ENCODE measurements at regions not wholly inside any gene's neighbourhood (a gene's known extent, or its start where the extent isn't known, plus 50 kb on each side); places are given as distances from the start of the nearest gene placed in this dataset.

GRCh38 chr7:17492437-17492836 lies 194.0 kb downstream of the AHR start:
- Histone ChIP-seq H3K36me3 (no peaks in the 10 kb centered on the region), H3K4me3 (no peak overlapping the region), H3K4me1 (peaks cover 0 to 20% (median 0%) of the 10 kb centered on the region in 4 donors), H3K27ac (no peak overlapping the region), H3K9me3 (peaks cover 0 to 4% (median 0%) of the 10 kb centered on the region in 4 donors), H3K27me3 (no peaks in the 10 kb centered on the region)
- no peak for TF ChIP-seq POLR2A (IDR thresholded peaks at IDR 0.05)
- no peak for TF ChIP-seq EP300 (IDR thresholded peaks at IDR 0.05)
- WGBS, 2 donors, result 92 to 94% methylated on average over 4 of the region's 4 CpGs
- DNase-seq (ENCODE audit: low spot score in 2 of 2), result no peak

- H3K4me3 ChIP-seq, result no peak overlapping the region
- no peaks in the 10 kb centered on the region for H3K36me3 ChIP-seq
- TF ChIP-seq EP300 (IDR thresholded peaks at IDR 0.05), result no peak
- TF ChIP-seq, protein P1, sequence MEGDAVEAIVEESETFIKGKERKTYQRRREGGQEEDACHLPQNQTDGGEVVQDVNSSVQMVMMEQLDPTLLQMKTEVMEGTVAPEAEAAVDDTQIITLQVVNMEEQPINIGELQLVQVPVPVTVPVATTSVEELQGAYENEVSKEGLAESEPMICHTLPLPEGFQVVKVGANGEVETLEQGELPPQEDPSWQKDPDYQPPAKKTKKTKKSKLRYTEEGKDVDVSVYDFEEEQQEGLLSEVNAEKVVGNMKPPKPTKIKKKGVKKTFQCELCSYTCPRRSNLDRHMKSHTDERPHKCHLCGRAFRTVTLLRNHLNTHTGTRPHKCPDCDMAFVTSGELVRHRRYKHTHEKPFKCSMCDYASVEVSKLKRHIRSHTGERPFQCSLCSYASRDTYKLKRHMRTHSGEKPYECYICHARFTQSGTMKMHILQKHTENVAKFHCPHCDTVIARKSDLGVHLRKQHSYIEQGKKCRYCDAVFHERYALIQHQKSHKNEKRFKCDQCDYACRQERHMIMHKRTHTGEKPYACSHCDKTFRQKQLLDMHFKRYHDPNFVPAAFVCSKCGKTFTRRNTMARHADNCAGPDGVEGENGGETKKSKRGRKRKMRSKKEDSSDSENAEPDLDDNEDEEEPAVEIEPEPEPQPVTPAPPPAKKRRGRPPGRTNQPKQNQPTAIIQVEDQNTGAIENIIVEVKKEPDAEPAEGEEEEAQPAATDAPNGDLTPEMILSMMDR (IDR thresholded peaks at IDR 0.05), result no peak
- TF ChIP-seq POLR2A (IDR thresholded peaks at IDR 0.05), result no peak
- H3K4me1 ChIP-seq, result peaks cover 0 to 21% (median 0%) of the 10 kb centered on the region in 4 donors
- H3K27me3 ChIP-seq, result no peaks in the 10 kb centered on the region
- WGBS, 2 donors, result 92 to 95% methylated on average over 2 of the region's 2 CpGs
- no peak overlapping the region for H3K27ac ChIP-seq
- DNase-seq (ENCODE audit: low spot score in 2 of 2), result no peak
- peaks cover 0 to 4% (median 0%) of the 10 kb centered on the region in 4 donors for H3K9me3 ChIP-seq
Measured at GRCh38 chr7:17493446-17493845, 195.0 kb downstream of the AHR start.

DNA sequence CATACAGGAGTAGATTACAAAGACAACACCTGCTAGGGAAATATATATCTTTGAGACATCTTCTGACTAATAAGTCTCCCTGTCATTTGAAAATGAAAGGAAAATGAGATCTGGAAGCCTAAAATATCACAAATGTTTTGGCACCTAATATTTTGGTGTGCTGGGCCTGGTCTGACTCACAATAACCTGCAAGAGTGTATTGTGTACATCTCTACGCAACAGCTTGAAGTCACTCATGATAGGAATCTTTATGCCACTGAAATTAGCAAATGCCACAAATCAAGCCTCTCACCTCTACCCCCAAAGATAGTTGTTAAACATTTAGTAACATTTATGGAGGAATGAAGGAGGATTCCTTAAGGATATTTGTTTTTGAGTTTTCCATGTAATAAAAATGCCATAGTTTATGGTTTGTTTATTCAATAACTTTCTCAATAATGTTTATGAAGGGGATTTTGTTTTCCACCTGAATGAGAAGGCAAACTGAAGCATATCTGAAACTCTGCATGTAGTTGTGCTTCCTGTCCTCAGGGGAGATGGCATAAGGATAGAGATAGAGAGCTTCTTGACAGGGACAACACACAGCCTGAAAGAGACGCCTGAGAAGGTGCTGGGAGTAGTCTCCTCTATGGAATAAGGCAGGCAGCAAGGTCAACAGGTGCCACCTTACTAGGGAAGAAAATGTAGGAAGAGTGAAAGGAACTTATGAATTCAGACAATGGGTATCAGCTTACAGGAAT lies 197.4 kb downstream of the AHR start:
- WGBS, 2 donors, result 89 to 94% methylated on average over 2 of the region's 2 CpGs
- Histone ChIP-seq H3K27me3 (no peaks in the 10 kb centered on the region), H3K27ac (no peak overlapping the region), H3K4me3 (no peak overlapping the region), H3K9me3 (peaks cover 0 to 4% (median 0%) of the 10 kb centered on the region in 4 donors), H3K36me3 (no peaks in the 10 kb centered on the region), H3K4me1 (peaks cover 0 to 42% (median 4%) of the 10 kb centered on the region in 4 donors)
- no peak for DNase-seq (ENCODE audit: low spot score in 2 of 2)
- TF ChIP-seq EP300 (IDR thresholded peaks at IDR 0.05) (no peak), POLR2A (IDR thresholded peaks at IDR 0.05) (no peak)
- TF ChIP-seq, protein P1 (IDR thresholded peaks at IDR 0.05), result no peak

- Histone ChIP-seq H3K4me3 (no peak overlapping the region), H3K36me3 (no peaks in the 10 kb centered on the region), H3K27me3 (no peaks in the 10 kb centered on the region), H3K9me3 (peaks cover 0 to 4% (median 0%) of the 10 kb centered on the region in 4 donors), H3K27ac (peak overlapping the region in 2 of 4 donors; percentile 51 to 52), H3K4me1 (peaks cover 0 to 55% (median 10%) of the 10 kb centered on the region in 4 donors)
- 84 to 91% methylated on average over 1 of the region's 1 CpG for WGBS, 2 donors
- TF ChIP-seq POLR2A (IDR thresholded peaks at IDR 0.05) (no peak), EP300 (IDR thresholded peaks at IDR 0.05) (no peak)
- TF ChIP-seq, protein P1 (IDR thresholded peaks at IDR 0.05), result no peak
- DNase-seq (ENCODE audit: low spot score in 2 of 2), result no peak
Measured at GRCh38 chr7:17497136-17497535, 198.7 kb downstream of the AHR start.

DNA sequence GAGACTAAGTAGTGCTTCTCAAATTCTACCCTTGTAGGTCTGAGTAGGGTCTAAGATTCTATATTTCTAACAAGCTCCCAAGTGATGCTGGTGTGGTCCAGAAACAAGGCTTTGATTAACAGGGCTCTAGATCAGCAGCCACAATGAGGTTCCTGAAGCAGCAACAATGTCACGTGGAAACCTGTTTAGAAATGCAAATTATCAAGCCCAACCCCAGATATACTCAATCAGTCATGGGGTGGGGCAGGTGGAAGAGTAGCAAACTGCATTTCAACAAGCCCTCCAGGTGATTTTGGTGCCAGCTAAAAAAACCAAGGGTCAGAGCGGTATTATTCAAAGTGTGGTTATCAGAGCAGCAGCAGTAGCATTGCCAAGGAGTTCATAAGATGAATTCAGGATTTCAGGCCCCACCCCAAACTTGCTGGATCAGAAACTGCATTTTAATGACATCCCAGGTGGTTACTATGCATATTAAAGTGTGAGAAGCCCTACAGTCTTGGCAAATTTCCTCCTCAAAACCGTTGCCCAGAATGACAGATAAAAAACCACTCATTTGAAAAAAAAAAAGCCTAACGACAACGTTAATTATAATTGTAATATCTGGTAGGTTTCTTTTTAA lies 199.2 kb downstream of the AHR start:
- peak overlapping the region in 2 of 4 donors; percentile 51 to 73 for H3K27ac ChIP-seq
- DNase-seq (ENCODE audit: low spot score in 2 of 2), result no peak
- TF ChIP-seq, protein P1 (IDR thresholded peaks at IDR 0.05), result no peak
- TF ChIP-seq EP300 (IDR thresholded peaks at IDR 0.05), result no peak
- TF ChIP-seq POLR2A (IDR thresholded peaks at IDR 0.05), result no peak
- 66 to 68% methylated on average over 5 of the region's 5 CpGs for WGBS, 2 donors
- peaks cover 0 to 4% (median 0%) of the 10 kb centered on the region in 4 donors for H3K9me3 ChIP-seq
- peaks cover 0 to 60% (median 11%) of the 10 kb centered on the region in 4 donors for H3K4me1 ChIP-seq
- H3K4me3 ChIP-seq, result no peak overlapping the region
- no peaks in the 10 kb centered on the region for H3K27me3 ChIP-seq
- no peaks in the 10 kb centered on the region for H3K36me3 ChIP-seq

Data from tibial nerve (tissue), 4 donors.